ENCODE measurements at regions not wholly inside any gene's neighbourhood (a gene's known extent, or its start where the extent isn't known, plus 50 kb on each side); places are given as distances from the start of the nearest gene placed in this dataset.

DNA sequence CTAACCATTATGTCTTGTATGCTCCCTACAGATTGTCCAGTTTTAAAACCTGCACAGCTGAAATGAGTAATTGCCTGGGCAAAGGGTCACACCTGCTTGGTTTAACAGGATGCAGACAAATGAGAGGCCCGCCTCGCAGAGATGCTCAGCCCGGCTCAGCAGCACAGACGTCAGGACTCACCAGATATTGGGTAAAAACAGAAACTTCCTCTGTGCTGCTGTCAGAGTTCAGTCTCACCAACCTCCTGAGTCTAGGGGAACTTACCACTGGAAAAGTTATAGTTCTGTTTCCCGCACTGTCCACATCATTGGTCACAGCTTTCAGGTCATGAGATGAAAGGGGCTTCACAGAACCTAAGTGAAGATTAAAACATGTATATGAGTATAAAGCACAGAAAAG is 152.5 kb downstream of the ESM1 start:
- Histone ChIP-seq H3K4me2 (ENCODE audit: low read depth, low read length, poor library complexity, severe bottlenecking) (no peak overlapping the region), H3K36me3 (ENCODE audit: insufficient read depth, low read length) (no peaks in the 10 kb centered on the region)

DNA sequence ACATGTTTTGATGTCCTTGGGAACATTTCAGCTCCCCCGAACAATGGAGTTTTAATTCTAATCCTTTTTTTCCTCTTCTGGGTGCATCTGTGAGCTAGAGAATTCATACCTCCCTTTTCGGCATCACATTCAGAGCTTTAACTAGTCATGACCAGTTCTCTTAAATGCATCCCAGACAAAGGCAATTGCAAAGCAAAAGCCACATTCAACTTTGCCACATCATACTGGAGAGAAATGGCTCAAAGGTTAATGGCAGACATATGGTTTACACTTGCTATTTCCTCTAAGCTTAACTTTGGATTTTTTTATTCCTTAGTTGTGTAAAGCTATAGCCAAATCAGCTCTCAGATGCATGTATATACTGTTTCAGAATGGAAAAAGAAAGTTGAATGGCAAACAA is 153.3 kb downstream of the ESM1 start:
- Histone ChIP-seq H3K4me1 (ENCODE audit: insufficient read depth, low read length, poor library complexity, severe bottlenecking) (no peaks in the 10 kb centered on the region), H3K9me3 (ENCODE audit: insufficient read depth, low read depth, low read length) (no peaks in the 10 kb centered on the region), H3K9me2 (replicated peaks; ENCODE audit: low read depth, low read length) (no peaks in the 10 kb centered on the region), H3K9ac (ENCODE audit: low read depth, low read length, poor library complexity, severe bottlenecking) (no peak overlapping the region), H3K4me2 (ENCODE audit: low read depth, low read length, poor library complexity, severe bottlenecking) (no peak overlapping the region), H3K27me3 (ENCODE audit: insufficient read depth, low read length, poor library complexity, severe bottlenecking) (no peaks in the 10 kb centered on the region), H3K4me3 (ENCODE audit: low read length, poor library complexity, severe bottlenecking) (no peak overlapping the region), H3F3A (ENCODE audit: low read depth) (no peaks in the 10 kb centered on the region), H4K20me1 (ENCODE audit: insufficient read depth, low read length, poor library complexity, severe bottlenecking) (no peaks in the 10 kb centered on the region), H3K79me2 (ENCODE audit: insufficient read depth, low read length) (no peaks in the 10 kb centered on the region), H2AFZ (ENCODE audit: low read length) (no peak overlapping the region), H3K36me3 (ENCODE audit: insufficient read depth, low read length) (no peaks in the 10 kb centered on the region)
- no peak for TF ChIP-seq EZH2phosphoT487 (IDR thresholded peaks at IDR 0.05; ENCODE audit: borderline replicate concordance)
- TF ChIP-seq, protein P1, sequence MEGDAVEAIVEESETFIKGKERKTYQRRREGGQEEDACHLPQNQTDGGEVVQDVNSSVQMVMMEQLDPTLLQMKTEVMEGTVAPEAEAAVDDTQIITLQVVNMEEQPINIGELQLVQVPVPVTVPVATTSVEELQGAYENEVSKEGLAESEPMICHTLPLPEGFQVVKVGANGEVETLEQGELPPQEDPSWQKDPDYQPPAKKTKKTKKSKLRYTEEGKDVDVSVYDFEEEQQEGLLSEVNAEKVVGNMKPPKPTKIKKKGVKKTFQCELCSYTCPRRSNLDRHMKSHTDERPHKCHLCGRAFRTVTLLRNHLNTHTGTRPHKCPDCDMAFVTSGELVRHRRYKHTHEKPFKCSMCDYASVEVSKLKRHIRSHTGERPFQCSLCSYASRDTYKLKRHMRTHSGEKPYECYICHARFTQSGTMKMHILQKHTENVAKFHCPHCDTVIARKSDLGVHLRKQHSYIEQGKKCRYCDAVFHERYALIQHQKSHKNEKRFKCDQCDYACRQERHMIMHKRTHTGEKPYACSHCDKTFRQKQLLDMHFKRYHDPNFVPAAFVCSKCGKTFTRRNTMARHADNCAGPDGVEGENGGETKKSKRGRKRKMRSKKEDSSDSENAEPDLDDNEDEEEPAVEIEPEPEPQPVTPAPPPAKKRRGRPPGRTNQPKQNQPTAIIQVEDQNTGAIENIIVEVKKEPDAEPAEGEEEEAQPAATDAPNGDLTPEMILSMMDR (conservative IDR thresholded peaks at IDR 0.05; ENCODE audit: low read length): no peak

More for the DNA sequence above, 152.5 kb downstream of the ESM1 start:
- Histone ChIP-seq H3F3A (ENCODE audit: low read depth) (no peaks in the 10 kb centered on the region), H3K27me3 (ENCODE audit: insufficient read depth, low read length, poor library complexity, severe bottlenecking) (no peaks in the 10 kb centered on the region), H3K4me3 (ENCODE audit: low read length, poor library complexity, severe bottlenecking) (no peak overlapping the region), H2AFZ (ENCODE audit: low read length) (no peak overlapping the region), H3K9me3 (ENCODE audit: insufficient read depth, low read depth, low read length) (no peaks in the 10 kb centered on the region), H3K9me2 (replicated peaks; ENCODE audit: low read depth, low read length) (no peaks in the 10 kb centered on the region), H3K4me1 (ENCODE audit: insufficient read depth, low read length, poor library complexity, severe bottlenecking) (no peaks in the 10 kb centered on the region), H3K9ac (ENCODE audit: low read depth, low read length, poor library complexity, severe bottlenecking) (no peak overlapping the region), H4K20me1 (ENCODE audit: insufficient read depth, low read length, poor library complexity, severe bottlenecking) (no peaks in the 10 kb centered on the region), H3K79me2 (ENCODE audit: insufficient read depth, low read length) (no peaks in the 10 kb centered on the region)
- TF ChIP-seq EZH2phosphoT487 (IDR thresholded peaks at IDR 0.05; ENCODE audit: borderline replicate concordance): no peak
- TF ChIP-seq, protein P1 (conservative IDR thresholded peaks at IDR 0.05; ENCODE audit: low read length): no peak

DNA sequence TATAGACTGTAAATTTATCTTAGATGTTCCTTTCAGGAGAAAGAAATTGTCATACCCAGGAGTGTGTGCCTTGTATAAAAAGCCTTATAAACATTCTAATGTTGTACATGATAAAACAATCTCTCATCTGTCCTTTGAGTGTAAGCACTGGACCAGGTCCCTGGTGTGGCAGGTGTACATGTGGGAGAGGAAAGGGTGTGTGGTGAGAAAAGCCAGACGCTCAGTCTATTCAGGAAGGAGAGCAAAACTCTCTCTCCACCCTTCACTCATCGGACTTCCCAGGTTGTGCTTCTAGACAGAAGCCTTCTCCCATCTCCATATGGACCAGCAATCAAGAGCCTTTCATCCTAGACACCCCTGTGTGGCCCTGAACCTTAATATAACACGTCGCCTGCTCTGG is 154.2 kb downstream of the ESM1 start:
- Histone ChIP-seq H3K9me3 (ENCODE audit: insufficient read depth, low read depth, low read length) (no peaks in the 10 kb centered on the region), H3K4me1 (ENCODE audit: insufficient read depth, low read length, poor library complexity, severe bottlenecking) (no peaks in the 10 kb centered on the region), H3K4me3 (ENCODE audit: low read length, poor library complexity, severe bottlenecking) (no peak overlapping the region), H3K36me3 (ENCODE audit: insufficient read depth, low read length) (no peaks in the 10 kb centered on the region), H3K9me2 (replicated peaks; ENCODE audit: low read depth, low read length) (no peaks in the 10 kb centered on the region), H3K4me2 (ENCODE audit: low read depth, low read length, poor library complexity, severe bottlenecking) (no peak overlapping the region), H4K20me1 (ENCODE audit: insufficient read depth, low read length, poor library complexity, severe bottlenecking) (no peaks in the 10 kb centered on the region), H3K79me2 (ENCODE audit: insufficient read depth, low read length) (no peaks in the 10 kb centered on the region), H2AFZ (ENCODE audit: low read length) (no peak overlapping the region), H3K27me3 (ENCODE audit: insufficient read depth, low read length, poor library complexity, severe bottlenecking) (no peaks in the 10 kb centered on the region), H3F3A (ENCODE audit: low read depth) (no peaks in the 10 kb centered on the region), H3K9ac (ENCODE audit: low read depth, low read length, poor library complexity, severe bottlenecking) (no peak overlapping the region)
- no peak for TF ChIP-seq EZH2phosphoT487 (IDR thresholded peaks at IDR 0.05; ENCODE audit: borderline replicate concordance)
- TF ChIP-seq, protein P1 (conservative IDR thresholded peaks at IDR 0.05; ENCODE audit: low read length): no peak

All from Loucy (cell line).